ENCODE measurements at regions not wholly inside any gene's neighbourhood (a gene's known extent, or its start where the extent isn't known, plus 50 kb on each side); places are given as distances from the start of the nearest gene placed in this dataset.

GRCh38 chr2:240197462-240198139, 57.1 kb upstream of the OTOS start:
- Histone ChIP-seq H3K9me3 (ENCODE audit: control insufficient read depth, low read length) (no peaks in the 10 kb centered on the region), H3K4me1 (no peaks in the 10 kb centered on the region), H3K4me3 (ENCODE audit: low read depth, low read length) (no peak overlapping the region), H3K79me2 (no peaks in the 10 kb centered on the region), H3K27me3 (ENCODE audit: control insufficient read depth, insufficient read depth, low read length) (no peaks in the 10 kb centered on the region), H2AFZ (no peak overlapping the region), H3K4me2 (ENCODE audit: low read length) (no peak overlapping the region), H3K27ac (no peak overlapping the region), H3K36me3 (ENCODE audit: control insufficient read depth, insufficient read depth, low read length) (no peaks in the 10 kb centered on the region), H3K9ac (no peak overlapping the region)
- TF ChIP-seq, protein P1, sequence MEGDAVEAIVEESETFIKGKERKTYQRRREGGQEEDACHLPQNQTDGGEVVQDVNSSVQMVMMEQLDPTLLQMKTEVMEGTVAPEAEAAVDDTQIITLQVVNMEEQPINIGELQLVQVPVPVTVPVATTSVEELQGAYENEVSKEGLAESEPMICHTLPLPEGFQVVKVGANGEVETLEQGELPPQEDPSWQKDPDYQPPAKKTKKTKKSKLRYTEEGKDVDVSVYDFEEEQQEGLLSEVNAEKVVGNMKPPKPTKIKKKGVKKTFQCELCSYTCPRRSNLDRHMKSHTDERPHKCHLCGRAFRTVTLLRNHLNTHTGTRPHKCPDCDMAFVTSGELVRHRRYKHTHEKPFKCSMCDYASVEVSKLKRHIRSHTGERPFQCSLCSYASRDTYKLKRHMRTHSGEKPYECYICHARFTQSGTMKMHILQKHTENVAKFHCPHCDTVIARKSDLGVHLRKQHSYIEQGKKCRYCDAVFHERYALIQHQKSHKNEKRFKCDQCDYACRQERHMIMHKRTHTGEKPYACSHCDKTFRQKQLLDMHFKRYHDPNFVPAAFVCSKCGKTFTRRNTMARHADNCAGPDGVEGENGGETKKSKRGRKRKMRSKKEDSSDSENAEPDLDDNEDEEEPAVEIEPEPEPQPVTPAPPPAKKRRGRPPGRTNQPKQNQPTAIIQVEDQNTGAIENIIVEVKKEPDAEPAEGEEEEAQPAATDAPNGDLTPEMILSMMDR (IDR thresholded peaks at IDR 0.05), result no peak

DNA sequence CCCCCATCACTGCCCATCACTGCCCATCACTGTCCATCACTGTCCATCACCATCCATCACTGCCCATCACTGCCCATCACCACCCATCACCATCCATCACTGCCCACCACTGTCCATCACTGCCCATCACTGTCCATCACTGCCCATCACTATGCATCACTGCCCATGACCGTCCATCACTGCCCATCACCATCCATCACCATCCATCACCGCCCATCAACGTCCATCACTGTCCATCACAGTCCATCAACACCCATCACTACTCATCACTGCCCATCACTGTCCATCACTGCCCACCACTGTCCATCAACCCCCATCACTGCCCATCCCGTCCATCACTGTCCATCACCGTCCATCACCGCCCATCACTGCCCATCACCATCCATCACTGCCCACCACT, 57.8 kb upstream of the OTOS start:
- no peaks in the 10 kb centered on the region for H3K4me1 ChIP-seq
- H3K27me3 ChIP-seq (ENCODE audit: control insufficient read depth, insufficient read depth, low read length), result no peaks in the 10 kb centered on the region
- no peak overlapping the region for H3K4me2 ChIP-seq (ENCODE audit: low read length)
- no peaks in the 10 kb centered on the region for H3K36me3 ChIP-seq (ENCODE audit: control insufficient read depth, insufficient read depth, low read length)
- no peak overlapping the region for H3K4me3 ChIP-seq (ENCODE audit: low read depth, low read length)
- TF ChIP-seq, protein P1 (IDR thresholded peaks at IDR 0.05), result no peak
- H3K9me3 ChIP-seq (ENCODE audit: control insufficient read depth, low read length), result no peaks in the 10 kb centered on the region
- no peaks in the 10 kb centered on the region for H3K79me2 ChIP-seq
- no peak overlapping the region for H3K27ac ChIP-seq
- H2AFZ ChIP-seq, result no peak overlapping the region
- H3K9ac ChIP-seq, result no peak overlapping the region

DNA sequence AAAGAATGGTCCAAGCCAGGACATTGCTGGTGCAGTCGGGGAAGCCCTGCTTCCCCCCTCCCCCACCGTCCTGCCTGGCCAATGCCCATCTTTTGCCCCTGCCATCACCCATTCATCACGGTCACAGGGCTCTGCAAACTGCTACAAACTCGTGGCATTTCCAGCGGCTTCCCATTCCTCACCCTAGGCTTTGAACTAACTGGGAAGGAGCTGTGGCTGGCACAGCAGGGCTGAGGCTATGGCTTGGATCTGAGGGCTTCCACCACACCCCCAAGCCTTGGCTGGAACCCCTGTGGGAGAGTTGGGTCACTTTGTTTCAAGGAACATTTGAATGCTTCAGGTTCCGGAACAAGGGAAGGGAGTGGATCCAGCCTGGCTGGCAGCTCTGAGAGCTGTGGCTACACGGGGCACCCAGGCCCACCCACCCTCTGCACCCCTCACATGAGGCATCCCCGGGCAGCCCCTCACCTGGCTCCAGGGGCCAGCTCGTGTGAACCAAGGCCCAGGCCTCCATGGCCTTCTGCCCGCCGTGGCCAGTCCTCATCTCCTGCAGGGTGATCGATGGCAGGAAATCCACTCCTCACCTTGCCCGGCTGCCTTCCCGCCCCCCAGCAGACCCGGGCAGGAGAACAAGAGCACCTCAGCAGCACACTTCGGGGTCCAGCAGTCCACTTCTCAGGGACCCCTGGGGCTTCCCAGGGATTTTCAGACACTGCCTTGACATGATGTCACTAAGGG, 58.8 kb upstream of the OTOS start:
- Histone ChIP-seq H3K9me3 (ENCODE audit: control insufficient read depth, low read length) (no peaks in the 10 kb centered on the region), H3K9ac (no peak overlapping the region), H3K27me3 (ENCODE audit: control insufficient read depth, insufficient read depth, low read length) (no peaks in the 10 kb centered on the region), H3K4me2 (ENCODE audit: low read length) (no peak overlapping the region), H2AFZ (no peak overlapping the region), H3K4me1 (no peaks in the 10 kb centered on the region), H3K79me2 (no peaks in the 10 kb centered on the region), H3K4me3 (ENCODE audit: low read depth, low read length) (no peak overlapping the region), H3K27ac (no peak overlapping the region), H3K36me3 (ENCODE audit: control insufficient read depth, insufficient read depth, low read length) (no peaks in the 10 kb centered on the region)
- TF ChIP-seq, protein P1 (IDR thresholded peaks at IDR 0.05), result no peak

DNA sequence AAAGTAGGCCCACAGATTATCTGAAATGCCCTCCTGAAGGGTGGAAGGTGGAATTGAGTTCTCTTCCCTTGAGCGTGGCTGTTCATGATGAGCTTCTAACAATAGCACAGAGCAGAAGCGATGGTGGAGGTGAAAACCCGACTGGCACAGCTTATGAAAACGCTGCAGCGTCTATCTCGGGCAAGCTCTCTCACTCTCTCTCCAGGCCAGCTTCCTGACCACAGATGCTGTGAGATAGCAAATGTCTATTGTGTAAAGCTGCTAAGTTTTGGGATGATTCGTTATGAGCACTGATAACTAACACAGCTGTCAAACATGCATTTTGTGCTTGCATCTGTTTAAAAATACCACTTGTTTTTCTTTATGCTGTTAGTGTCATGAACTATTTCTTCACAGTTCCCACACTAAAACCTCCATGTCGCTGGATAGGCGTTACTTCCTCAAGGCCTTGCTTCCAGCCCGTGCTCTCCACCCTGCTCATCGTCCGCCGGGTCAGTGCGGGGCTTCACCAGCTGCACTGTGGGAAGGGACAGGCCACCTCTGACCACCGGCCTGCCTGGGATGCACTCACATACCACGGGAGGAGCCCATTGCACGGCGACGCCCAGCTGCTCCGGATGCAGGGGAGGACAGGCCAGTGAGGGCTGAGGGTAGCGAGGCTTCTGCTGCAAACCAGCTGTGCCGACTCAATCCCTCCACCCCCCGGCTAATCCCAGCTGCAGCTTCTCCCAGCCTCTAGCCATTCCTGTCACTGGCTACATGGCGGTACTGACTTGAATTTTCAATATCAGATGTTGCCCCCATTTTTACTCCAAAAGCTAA, 60.0 kb upstream of the OTOS start:
- Histone ChIP-seq H3K27ac (no peak overlapping the region), H3K9me3 (ENCODE audit: control insufficient read depth, low read length) (no peaks in the 10 kb centered on the region)

More for the DNA sequence above, 60.0 kb upstream of the OTOS start:
- no peak overlapping the region for H3K4me3 ChIP-seq (ENCODE audit: low read depth, low read length)
- H2AFZ ChIP-seq, result no peak overlapping the region
- H3K36me3 ChIP-seq (ENCODE audit: control insufficient read depth, insufficient read depth, low read length), result no peaks in the 10 kb centered on the region
- H3K27me3 ChIP-seq (ENCODE audit: control insufficient read depth, insufficient read depth, low read length), result no peaks in the 10 kb centered on the region
- no peaks in the 10 kb centered on the region for H3K4me1 ChIP-seq
- no peak overlapping the region for H3K9ac ChIP-seq
- no peak overlapping the region for H3K4me2 ChIP-seq (ENCODE audit: low read length)
- H3K79me2 ChIP-seq, result no peaks in the 10 kb centered on the region
- TF ChIP-seq, protein P1 (IDR thresholded peaks at IDR 0.05), result no peak
